ENCODE measurements at regions not wholly inside any gene's neighbourhood (a gene's known extent, or its start where the extent isn't known, plus 50 kb on each side); places are given as distances from the start of the nearest gene placed in this dataset.

GRCh38 chr1:14309984-14310383 lies 288.5 kb upstream of the KAZN start:
- H3K9me3 Mint-ChIP-seq, result peaks cover 13% of the 10 kb centered on the region
- peaks cover 5% of the 10 kb centered on the region for H3K27me3 Mint-ChIP-seq (ENCODE audit: low read depth)
- no peak overlapping the region for H3K4me3 Mint-ChIP-seq
- no peak for TF ChIP-seq CTCF (IDR thresholded peaks at IDR 0.05; ENCODE audit: unreplicated experiment in 3 of 3)
- no peak overlapping the region for H3K27ac Mint-ChIP-seq
- peaks cover 14% of the 10 kb centered on the region for H3K4me1 Mint-ChIP-seq
- no peaks in the 10 kb centered on the region for H3K36me3 Mint-ChIP-seq (ENCODE audit: low read depth)

GRCh38 chr1:14310476-14310875 lies 288.0 kb upstream of the KAZN start:
- Mint-ChIP-seq H3K9me3 (peaks cover 13% of the 10 kb centered on the region), H3K4me1 (peaks cover 9% of the 10 kb centered on the region), H3K27me3 (ENCODE audit: low read depth) (peaks cover 5% of the 10 kb centered on the region), H3K36me3 (ENCODE audit: low read depth) (no peaks in the 10 kb centered on the region), H3K4me3 (no peak overlapping the region), H3K27ac (no peak overlapping the region)
- TF ChIP-seq CTCF (IDR thresholded peaks at IDR 0.05; ENCODE audit: unreplicated experiment in 3 of 3), result no peak

DNA sequence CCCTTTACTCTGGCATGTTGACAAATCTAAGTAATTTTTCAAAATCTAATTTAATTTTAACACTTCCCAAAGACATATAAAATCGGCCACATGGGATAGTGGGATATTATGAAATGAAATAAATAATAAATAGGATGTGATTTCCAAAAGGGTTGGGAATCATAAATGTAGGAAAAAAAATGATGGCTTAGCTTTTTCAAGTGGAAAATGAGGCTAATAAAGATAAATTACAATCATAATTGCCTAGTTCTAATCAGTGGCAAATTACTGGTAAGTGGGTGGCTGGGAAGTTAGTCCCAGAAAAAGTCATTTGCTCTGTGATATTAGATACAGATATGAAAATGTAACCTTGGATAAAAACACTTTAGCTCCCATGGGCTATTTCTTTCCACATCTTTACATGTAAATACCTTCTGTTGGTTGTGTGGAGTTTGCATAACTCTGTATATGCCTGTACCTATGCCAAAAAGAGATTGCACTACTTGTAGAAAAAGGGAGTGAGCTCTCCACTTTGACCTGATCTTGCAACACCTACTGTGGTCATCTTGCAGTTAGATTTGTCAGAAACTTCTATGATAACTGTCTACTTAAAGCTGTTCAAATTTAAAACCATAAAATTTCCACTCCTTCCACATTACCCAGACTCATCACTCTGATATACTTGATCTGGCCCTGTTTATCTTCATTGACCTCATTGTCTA lies 284.6 kb upstream of the KAZN start:
- no peak for TF ChIP-seq CTCF (IDR thresholded peaks at IDR 0.05; ENCODE audit: unreplicated experiment in 3 of 3)
- Mint-ChIP-seq H3K36me3 (ENCODE audit: low read depth) (no peaks in the 10 kb centered on the region), H3K27ac (no peak overlapping the region), H3K4me1 (no peaks in the 10 kb centered on the region), H3K9me3 (peaks cover 16% of the 10 kb centered on the region), H3K4me3 (no peak overlapping the region), H3K27me3 (ENCODE audit: low read depth) (no peaks in the 10 kb centered on the region)

DNA sequence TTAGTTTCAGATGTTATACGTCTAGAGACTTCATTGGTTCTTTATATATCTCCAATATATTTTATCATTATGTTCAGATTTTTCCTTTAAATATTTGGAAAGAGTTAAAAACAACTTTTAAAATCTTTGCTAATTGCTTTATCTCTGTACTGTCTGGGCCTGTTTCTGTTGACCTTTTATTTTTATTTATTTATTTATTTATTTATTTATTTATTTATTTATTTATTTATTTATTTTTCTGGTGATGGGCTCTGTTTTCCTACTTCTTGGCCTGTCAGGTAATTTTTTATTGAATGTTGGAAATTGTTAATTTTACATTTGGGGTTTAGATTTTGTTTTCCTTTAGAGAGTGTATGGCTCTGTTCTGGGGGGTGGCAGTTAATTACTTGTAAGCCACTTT lies 279.7 kb upstream of the KAZN start:
- Mint-ChIP-seq H3K4me1 (peaks cover 5% of the 10 kb centered on the region), H3K9me3 (peaks cover 6% of the 10 kb centered on the region), H3K27ac (no peak overlapping the region), H3K36me3 (ENCODE audit: low read depth) (no peaks in the 10 kb centered on the region), H3K4me3 (no peak overlapping the region), H3K27me3 (ENCODE audit: low read depth) (no peaks in the 10 kb centered on the region)
- TF ChIP-seq CTCF (IDR thresholded peaks at IDR 0.05; ENCODE audit: unreplicated experiment in 3 of 3), result no peak

- Mint-ChIP-seq H3K27me3 (ENCODE audit: low read depth) (no peaks in the 10 kb centered on the region), H3K4me1 (peaks cover 8% of the 10 kb centered on the region)
- TF ChIP-seq CTCF (IDR thresholded peaks at IDR 0.05; ENCODE audit: unreplicated experiment in 3 of 3), result no peak
These were observed 278.0 kb upstream of the KAZN start for GRCh38 chr1:14320518-14320917.

DNA sequence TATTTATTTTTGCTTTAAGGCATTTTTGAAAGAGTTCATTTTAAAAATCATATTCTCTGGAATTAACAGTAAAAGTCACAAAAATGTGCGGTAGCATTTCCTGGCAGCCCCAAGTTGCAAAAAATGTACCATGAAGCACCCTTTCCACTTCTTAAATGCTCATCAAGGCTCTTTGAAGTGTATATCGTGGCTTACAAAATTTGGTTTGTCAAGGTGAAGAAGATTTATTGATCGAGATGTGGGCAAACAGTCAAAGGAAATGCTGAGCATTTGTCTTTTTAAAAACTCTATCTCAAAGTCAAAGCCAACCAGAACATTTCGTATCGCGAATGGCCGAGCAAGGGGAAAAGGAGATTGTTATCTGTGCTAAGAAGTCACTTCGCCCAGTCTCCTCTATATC lies 277.5 kb upstream of the KAZN start:
- H3K27ac Mint-ChIP-seq, result no peak overlapping the region
- H3K9me3 Mint-ChIP-seq, result peaks cover 6% of the 10 kb centered on the region
- no peaks in the 10 kb centered on the region for H3K36me3 Mint-ChIP-seq (ENCODE audit: low read depth)
- no peaks in the 10 kb centered on the region for H3K27me3 Mint-ChIP-seq (ENCODE audit: low read depth)
- H3K4me1 Mint-ChIP-seq, result peaks cover 8% of the 10 kb centered on the region
- no peak for TF ChIP-seq CTCF (IDR thresholded peaks at IDR 0.05; ENCODE audit: unreplicated experiment in 3 of 3)
- no peak overlapping the region for H3K4me3 Mint-ChIP-seq

More at GRCh38 chr1:14320518-14320917, 278.0 kb upstream of the KAZN start:
- H3K27ac Mint-ChIP-seq, result no peak overlapping the region
- H3K4me3 Mint-ChIP-seq, result no peak overlapping the region
- peaks cover 6% of the 10 kb centered on the region for H3K9me3 Mint-ChIP-seq
- H3K36me3 Mint-ChIP-seq (ENCODE audit: low read depth), result no peaks in the 10 kb centered on the region
